Immature natural killer cell (primary cell): ENCODE measurements at regions not wholly inside any gene's neighbourhood (a gene's known extent, or its start where the extent isn't known, plus 50 kb on each side); places are given as distances from the start of the nearest gene placed in this dataset.

Source experiments
- DNase-seq, 3 donors: peaks; one replicate each; pipeline ENCODE4 v3.0.0; 2022; ENCODE audit warnings: mixed read lengths in 1 of 3
- H3K27ac Mint-ChIP-seq, 6 donors: one replicate each; pipeline ENCODE4 v1.8.0; 2020; ENCODE audit warnings: mixed read lengths in 6 of 6, mild to moderate bottlenecking in 5 of 6, inconsistent platforms in 4 of 6, moderate library complexity in 3 of 6
- H3K27me3 Mint-ChIP-seq, 3 donors: one replicate each; pipeline ENCODE4 v1.8.0; 2020 to 2021; ENCODE audit warnings: low read depth in 3 of 3, mild to moderate bottlenecking in 3 of 3, mixed read lengths in 3 of 3, moderate library complexity in 3 of 3, inconsistent platforms in 1 of 3
- H3K36me3 Mint-ChIP-seq, 3 donors: one replicate each; pipeline ENCODE4 v1.8.0; 2020; ENCODE audit warnings: mixed read lengths in 3 of 3, inconsistent platforms in 2 of 3, mild to moderate bottlenecking in 2 of 3
- H3K4me1 Mint-ChIP-seq, 2 donors: one replicate each; pipeline ENCODE4 v1.8.0; 2020; ENCODE audit warnings: inconsistent platforms in 2 of 2, mild to moderate bottlenecking in 2 of 2, mixed read lengths in 2 of 2, moderate library complexity in 1 of 2
- H3K4me3 Mint-ChIP-seq, 5 donors: one replicate each; pipeline ENCODE4 v1.8.0; 2020; ENCODE audit warnings: mild to moderate bottlenecking in 5 of 5, mixed read lengths in 5 of 5, inconsistent platforms in 3 of 5, moderate library complexity in 3 of 5
- H3K9me3 Mint-ChIP-seq, 6 donors: one replicate each; pipeline ENCODE4 v1.8.0; 2020; ENCODE audit warnings: mild to moderate bottlenecking in 6 of 6, mixed read lengths in 6 of 6, inconsistent platforms in 4 of 6, moderate library complexity in 3 of 6

DNA sequence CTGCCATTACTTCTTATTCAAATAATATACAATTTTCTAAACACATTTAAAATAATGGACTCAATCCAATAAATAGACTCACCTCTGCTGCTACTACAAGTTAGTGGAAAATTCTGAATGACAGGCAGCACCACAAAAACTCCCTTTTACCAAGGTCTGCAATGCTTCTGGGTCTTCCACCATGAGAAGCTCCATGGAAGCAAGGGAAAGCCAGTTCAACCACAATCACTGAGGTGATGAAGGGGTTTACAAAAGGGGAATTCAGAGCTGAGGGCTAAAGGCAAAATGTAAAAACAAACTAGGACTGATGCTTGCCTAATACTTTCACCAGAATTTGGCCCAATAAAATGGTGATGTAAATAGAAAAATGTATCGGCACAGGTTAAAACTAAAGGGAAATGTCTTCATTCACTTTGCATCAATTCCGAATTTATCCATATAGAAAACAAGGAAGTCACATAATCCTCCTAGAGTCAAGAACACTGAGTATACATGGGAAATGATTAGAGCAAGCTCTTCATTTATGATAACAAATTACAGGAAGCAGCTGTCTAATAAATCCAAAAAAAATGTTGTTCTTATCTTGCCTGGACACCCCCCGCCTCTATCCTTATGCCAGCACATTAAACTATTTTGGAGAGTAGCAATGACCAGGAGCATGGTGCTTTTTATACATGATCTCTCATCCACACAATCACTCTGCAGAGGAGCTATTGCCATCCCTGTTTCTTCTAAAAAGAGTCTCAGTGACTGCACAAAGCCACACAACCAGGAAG, 66.3 kb upstream of the NFIB start:
- Mint-ChIP-seq H3K4me1 (no peaks in the 10 kb centered on the region), H3K36me3 (no peaks in the 10 kb centered on the region), H3K27ac (no peak overlapping the region), H3K9me3 (peaks cover 0 to 5% (median 0%) of the 10 kb centered on the region in 6 donors), H3K4me3 (no peak overlapping the region), H3K27me3 (peaks cover 0 to 2% (median 0%) of the 10 kb centered on the region in 3 donors)
- DNase-seq, result no peak

DNA sequence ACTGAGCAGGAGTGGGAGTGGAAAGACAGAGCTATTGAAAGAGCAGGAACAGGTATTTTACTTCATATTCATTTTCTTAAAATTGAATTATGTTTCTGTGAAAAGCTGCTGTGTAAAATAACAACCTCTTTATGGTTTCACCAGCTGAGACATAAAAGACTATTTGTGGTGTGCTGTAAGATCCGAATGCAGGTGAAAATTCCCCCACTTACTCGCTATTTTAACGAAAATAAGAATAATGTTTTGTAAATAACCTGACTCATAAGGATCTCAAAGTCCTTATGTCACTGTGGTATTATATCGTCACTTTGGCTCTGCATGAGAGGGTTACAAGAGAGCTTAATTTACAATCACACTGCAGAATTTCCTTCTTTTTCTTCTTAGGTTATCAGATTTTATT, 65.3 kb upstream of the NFIB start:
- H3K4me3 Mint-ChIP-seq, result no peak overlapping the region
- peaks cover 0 to 5% (median 0%) of the 10 kb centered on the region in 6 donors for H3K9me3 Mint-ChIP-seq
- no peaks in the 10 kb centered on the region for H3K36me3 Mint-ChIP-seq
- H3K27me3 Mint-ChIP-seq, result peaks cover 0 to under 1% (median 0%) of the 10 kb centered on the region in 3 donors
- H3K4me1 Mint-ChIP-seq, result no peaks in the 10 kb centered on the region
- no peak overlapping the region for H3K27ac Mint-ChIP-seq
- no peak for DNase-seq

DNA sequence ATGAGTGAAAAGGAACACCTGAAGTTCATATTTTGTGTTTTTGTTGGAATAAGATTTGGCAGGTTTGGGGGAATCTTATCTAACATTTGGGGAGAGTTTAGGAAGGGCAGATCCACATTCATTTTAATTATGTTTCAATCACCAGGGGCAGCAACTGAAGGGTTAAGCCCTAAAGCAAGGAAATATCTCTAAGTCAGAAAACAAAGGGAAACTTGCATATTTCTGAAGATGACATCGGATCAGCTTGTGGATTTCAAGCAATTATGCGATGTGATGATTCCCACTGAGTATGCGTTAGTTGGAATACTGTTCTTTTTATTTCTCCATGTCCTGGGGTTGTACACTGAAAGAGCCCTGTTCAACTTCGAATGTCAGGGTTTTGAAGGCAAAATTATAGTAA, 59.8 kb upstream of the NFIB start:
- Mint-ChIP-seq H3K27me3 (no peaks in the 10 kb centered on the region), H3K4me1 (no peaks in the 10 kb centered on the region), H3K27ac (no peak overlapping the region), H3K36me3 (no peaks in the 10 kb centered on the region), H3K4me3 (no peak overlapping the region), H3K9me3 (peaks cover 0 to 5% (median 0%) of the 10 kb centered on the region in 6 donors)
- no peak for DNase-seq

DNA sequence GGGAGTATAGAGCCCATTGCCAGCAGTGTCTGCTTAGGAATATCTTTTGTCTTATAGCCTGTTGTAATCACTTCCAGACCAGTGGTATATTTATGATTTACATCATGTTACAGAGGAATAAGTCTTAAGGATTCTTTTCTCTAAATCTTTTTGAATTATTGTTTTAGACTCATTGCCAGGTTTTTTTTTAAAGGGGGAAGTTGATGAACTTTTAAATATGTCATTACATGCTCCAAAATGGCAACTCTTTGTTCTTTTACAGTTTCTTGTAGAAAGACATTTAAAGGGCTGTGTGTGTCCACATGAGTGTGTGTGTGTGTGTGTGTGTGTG, 59.4 kb upstream of the NFIB start:
- Mint-ChIP-seq H3K27me3 (no peaks in the 10 kb centered on the region), H3K9me3 (peaks cover 0 to 1% (median 0%) of the 10 kb centered on the region in 6 donors), H3K4me1 (no peaks in the 10 kb centered on the region)

DNA sequence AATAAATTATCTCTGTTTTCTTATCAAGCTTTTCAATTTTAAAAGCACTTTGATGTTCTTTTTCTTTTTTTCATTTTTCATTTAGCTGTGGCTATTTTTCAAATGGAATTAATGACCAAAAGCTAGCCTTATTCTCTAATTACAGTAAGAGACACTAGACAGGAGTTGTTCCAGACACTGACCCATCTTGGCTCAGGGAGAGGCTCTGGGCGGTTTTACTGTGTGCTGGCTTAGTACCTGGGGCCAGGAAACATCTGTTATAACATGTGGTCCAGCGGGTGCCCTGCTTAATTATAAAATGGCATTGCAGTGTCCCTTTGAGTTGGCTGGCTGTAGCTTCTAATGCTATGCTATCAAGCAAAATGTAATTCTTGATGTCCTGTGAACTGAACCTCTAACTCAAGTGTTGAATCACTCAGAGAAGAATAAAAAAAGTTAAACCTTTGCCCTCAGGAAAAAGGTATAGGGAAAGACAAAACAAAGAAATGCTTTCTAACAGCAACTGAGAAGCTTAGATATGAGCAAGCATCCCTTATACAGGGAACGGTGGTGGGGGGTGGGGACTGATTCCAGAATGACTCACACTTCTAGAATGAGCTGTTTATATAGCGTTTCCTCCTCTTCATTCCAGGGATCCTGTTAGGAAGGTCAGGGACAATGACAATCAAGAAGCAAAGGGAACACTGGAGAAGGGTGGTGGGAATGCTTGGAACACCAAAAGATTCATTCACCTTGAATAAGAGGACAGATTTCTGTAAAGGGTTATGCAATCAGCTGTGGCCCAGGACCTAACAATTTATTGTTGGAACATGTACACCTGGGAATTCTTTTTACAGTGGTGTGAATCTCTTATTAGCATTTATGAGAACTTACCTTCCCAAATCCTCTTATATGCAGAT, 58.7 kb upstream of the NFIB start:
- Mint-ChIP-seq H3K4me1 (no peaks in the 10 kb centered on the region), H3K9me3 (peaks cover 0 to 1% (median 0%) of the 10 kb centered on the region in 6 donors), H3K27me3 (no peaks in the 10 kb centered on the region), H3K4me3 (no peak overlapping the region), H3K36me3 (no peaks in the 10 kb centered on the region), H3K27ac (no peak overlapping the region)
- DNase-seq, result no peak

More for the DNA sequence above, 59.4 kb upstream of the NFIB start:
- Mint-ChIP-seq H3K27ac (no peak overlapping the region), H3K36me3 (no peaks in the 10 kb centered on the region), H3K4me3 (no peak overlapping the region)
- no peak for DNase-seq

DNA sequence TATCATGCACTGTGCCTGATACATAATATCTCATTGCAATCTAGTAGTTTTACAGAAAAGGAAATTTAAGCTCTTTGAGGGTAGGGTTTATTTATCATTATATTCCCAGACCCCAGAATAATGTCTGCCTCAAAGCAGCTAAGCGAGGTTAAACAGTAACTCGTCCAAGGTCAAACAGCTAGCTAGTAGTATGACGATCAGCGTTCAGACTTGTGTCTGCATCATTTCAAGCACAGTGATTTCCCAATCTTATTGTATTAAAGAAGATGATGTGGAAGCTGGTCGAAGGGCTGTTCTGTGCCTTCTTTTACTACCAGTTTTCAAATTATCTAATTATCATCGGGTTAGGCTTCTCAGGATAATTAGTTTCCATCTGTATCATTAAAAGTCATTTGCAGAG, 55.1 kb upstream of the NFIB start:
- no peak overlapping the region for H3K27ac Mint-ChIP-seq
- H3K36me3 Mint-ChIP-seq, result no peaks in the 10 kb centered on the region
- H3K27me3 Mint-ChIP-seq, result no peaks in the 10 kb centered on the region
- no peak overlapping the region for H3K4me3 Mint-ChIP-seq
- DNase-seq, result no peak
- peaks cover 0 to 8% (median 4%) of the 10 kb centered on the region in 6 donors for H3K9me3 Mint-ChIP-seq
- H3K4me1 Mint-ChIP-seq, result no peaks in the 10 kb centered on the region

DNA sequence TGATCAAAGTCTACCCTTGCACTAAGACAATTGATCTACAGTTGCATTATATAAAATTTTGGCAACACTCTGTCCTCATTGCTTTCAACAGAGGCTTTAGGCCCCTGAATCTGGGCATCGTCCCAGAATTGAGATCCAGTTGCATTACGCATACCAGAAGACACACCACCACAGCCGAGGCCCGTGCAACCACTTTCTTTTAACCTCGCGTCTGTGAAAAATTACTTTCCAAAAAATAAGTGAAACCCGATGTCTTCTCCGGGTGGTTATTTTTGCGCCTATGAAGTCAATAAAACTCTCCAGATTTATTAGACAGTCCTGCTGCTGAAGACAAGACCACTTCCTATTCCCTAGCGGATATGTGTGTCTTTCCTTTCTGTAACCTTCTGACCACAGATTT, 52.1 kb upstream of the NFIB start:
- Mint-ChIP-seq H3K27me3 (no peaks in the 10 kb centered on the region), H3K4me1 (no peaks in the 10 kb centered on the region), H3K36me3 (no peaks in the 10 kb centered on the region), H3K4me3 (no peak overlapping the region), H3K9me3 (peaks cover 0 to 11% (median 4%) of the 10 kb centered on the region in 6 donors), H3K27ac (no peak overlapping the region)
- no peak for DNase-seq

DNA sequence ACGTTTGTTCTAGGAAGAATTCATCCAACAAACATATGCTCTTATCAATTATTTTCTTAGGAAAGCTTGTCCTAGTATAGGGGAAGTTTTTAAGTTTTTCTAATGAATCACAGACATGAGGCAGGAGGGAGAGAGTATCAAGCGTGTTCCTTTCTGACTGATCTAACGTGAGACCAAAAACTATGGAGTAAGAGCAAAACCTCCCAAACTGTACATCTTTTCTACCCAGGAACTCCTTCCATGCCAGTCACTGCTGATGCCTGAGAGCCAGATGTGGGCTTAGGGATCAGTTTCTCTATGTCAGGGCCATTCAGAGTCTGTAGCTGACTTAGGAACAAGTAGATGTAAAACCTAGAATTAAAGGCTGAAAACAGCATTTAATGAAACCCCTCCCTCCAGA, 51.7 kb upstream of the NFIB start:
- DNase-seq, result no peak
- no peaks in the 10 kb centered on the region for H3K36me3 Mint-ChIP-seq
- no peaks in the 10 kb centered on the region for H3K4me1 Mint-ChIP-seq
- peaks cover 0 to 11% (median 4%) of the 10 kb centered on the region in 6 donors for H3K9me3 Mint-ChIP-seq
- H3K27ac Mint-ChIP-seq, result no peak overlapping the region
- no peak overlapping the region for H3K4me3 Mint-ChIP-seq
- no peaks in the 10 kb centered on the region for H3K27me3 Mint-ChIP-seq
